HG02884 (cell line): ENCODE measurements at regions not wholly inside any gene's neighbourhood (a gene's known extent, or its start where the extent isn't known, plus 50 kb on each side); places are given as distances from the start of the nearest gene placed in this dataset.
"Not testable (repeated sequence)": the region's sequence is repeated elsewhere in the genome, so short reads cannot be mapped to it uniquely, and the experiment has no call there.

ENCODE experiments used
- ATAC-seq: cut with Tn5 transposase; IDR thresholded peaks from one replicate; pipeline ENCODE4 v1.9.1; 2021; ENCODE audit warnings: mild to moderate bottlenecking, moderate library complexity; ENCODE audit not compliant: unreplicated experiment

DNA sequence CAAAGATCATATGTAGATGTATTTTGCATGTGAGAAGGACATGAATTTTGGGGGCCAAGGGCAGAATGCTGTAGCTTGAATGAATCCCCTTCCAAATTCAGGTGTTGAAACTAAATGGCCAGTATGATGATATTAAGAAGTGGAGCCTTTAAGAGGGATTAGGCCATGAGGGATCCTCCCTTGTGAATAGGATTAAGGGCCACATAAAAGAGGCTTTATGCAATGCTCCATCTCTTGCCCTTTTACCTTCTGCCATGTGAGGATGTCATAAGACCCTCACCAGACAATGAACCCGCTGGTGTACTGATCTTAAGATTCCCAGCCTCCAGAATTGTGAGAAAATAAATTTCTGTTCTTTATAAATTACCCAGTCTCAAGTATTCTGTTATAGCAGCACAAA, 206.1 kb downstream of the YTHDC2 start:
- no peak for ATAC-seq

DNA sequence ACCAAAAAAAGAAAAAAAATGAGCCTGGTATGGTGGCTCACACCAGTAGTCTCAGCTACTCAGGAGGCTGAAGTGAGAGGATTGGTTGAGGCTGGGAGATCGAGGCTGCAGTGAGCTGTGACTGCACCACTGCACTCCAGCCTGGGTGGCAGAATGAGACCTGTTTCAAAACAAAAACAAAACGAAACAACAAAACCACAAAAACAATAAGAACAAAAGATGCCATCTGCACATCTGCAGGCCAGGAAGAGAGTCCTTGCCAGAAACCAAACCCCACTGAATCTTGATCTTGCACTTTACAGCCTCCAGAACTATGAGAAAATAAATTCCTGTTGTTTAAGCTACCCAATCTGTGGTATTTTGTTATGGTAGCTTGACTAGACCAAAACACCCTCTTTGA, 207.7 kb downstream of the YTHDC2 start:
- ATAC-seq = no peak

DNA sequence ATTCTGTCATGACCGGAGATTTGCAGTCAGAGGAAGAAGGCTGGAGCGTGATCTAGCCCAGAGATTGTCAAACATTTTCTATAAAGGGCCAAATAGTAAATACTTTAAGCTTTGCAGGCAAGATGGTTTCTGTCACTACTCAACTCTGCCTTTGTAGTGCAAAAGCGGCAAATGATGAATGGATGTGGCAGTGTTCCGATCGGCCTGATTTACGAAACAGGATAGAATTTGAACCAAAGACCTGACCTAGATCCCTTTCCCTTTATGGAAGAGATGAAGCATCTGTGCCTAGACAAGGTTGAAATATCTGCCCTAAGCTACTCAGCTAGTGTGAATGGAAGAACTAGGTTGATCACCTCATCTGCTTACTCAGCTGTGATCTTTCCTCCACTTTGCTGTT, 209.5 kb downstream of the YTHDC2 start:
- ATAC-seq = no peak

DNA sequence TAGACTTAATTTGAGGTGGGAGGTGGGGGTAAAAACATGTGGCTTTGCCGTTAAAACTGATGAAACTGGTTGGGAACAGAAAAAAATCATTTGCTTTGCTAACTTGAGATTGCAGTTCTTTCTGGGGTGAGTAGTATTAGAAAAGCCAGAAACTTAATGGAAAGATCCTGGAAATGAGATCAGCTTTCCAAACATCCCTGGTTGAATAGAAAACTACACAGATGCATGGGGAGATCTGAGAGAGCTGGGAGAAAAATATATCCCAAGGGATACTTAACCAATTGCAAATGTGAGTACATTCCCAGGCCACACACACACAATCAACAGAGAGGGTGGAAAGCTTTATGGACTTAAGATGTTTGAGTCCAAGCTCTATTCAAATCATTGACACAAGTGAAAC, 222.3 kb downstream of the YTHDC2 start:
- no peak for ATAC-seq

- no peak for ATAC-seq
Measured at GRCh38 chr5:113742176-113742575, 228.7 kb downstream of the YTHDC2 start.

- no peak for ATAC-seq
Measured at GRCh38 chr5:113742639-113743038, 229.1 kb downstream of the YTHDC2 start.

DNA sequence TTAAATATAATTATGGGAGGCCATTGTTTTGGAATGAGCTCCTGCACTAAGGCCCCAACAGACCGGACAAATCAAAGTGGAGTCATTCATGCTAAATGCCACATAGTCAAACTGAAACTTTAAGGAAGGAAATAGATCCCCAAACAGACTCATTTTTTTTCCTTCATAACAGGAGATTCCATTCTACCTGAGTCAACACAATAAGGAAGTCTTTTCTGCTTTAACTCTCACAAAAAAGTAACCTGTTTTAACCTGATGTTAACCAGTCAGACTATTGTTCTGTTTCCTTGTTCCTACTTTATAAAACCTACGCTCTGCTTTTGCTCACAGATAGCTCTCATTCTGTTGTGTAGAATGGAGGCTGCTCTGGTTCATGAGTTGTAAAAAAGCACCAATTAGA, 234.9 kb downstream of the YTHDC2 start:
- ATAC-seq = no peak

GRCh38 chr5:113749334-113749733, 235.8 kb downstream of the YTHDC2 start:
- ATAC-seq = no peak

DNA sequence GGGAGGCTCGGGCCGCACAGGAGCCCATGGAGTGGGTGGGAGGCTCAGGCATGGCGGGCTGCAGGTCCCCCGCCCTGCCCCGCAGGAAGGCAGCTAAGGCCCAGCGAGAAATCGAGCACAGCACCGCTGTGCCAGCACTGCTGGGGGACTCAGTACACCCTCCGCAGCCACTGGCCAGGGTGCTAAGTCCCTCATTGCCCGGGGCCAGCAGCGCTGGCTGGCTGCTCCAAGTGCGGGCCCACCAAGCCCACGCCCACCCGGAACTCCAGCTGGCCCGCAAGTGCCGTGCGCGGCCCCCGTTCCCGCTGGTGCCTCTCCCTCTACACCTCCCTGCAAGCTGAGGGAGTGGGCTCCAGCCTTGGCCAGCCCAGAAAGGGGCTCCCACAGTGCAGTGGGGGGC, 239.7 kb downstream of the YTHDC2 start:
- ATAC-seq = not testable (repeated sequence)

DNA sequence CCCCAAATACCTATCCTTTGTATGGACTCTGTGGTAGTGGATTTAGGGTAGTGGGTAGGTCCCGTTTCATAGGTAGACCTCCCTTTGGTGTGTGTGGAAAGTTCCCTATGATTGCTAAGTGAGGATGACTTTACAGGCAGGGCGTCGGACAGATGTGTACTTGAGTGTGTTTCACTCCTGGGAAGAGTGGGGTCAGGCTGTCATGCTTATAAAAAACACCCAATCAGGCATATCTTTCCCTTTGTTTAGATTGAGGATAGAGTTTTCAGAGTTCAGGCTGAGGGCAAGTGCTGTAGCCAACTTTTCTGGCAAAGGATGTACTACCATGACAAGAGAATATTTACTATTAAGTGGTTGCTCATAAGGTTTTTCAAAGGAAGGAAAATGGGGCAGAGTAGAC, 242.0 kb downstream of the YTHDC2 start:
- ATAC-seq = no peak

DNA sequence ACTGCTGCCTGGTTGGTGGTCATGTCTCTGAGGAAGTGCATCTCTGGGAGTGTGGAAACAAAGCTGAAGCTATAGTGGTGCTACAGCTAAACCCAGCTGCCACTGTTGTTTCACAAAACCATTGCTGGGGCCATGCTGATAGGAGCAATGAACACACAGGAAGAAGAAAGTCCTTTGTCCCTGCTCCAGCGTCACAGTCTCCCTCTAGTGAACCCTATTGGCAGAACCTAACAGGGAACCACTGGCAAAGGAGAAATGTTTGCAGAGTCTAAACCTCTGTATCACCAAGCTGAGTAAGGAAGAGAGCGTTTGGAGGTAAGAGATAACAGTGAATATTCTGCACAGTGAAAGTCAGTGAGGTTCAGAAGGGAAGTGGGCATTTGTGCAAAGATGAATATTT, 244.0 kb downstream of the YTHDC2 start:
- no peak for ATAC-seq

DNA sequence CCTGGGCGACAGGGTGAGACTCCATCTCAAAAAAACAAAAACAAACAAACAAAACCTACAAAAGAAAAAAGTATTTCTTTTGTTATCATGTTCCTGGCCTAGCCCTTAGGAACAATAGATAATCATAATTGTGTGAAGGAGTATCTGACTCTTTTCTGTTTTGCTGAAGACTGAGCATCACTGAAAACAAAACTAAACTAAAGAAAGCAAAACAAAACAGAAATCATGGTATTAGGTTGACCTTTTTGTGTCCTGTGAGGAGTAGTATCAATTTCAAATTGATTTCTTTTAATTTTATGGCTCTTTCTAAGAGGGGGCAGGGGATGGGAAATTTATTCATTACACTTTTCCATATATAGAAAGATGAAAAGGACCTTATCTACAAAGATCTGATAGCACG, 246.0 kb downstream of the YTHDC2 start:
- no peak for ATAC-seq

GRCh38 chr5:113760486-113760885, 247.0 kb downstream of the YTHDC2 start:
- ATAC-seq = no peak

DNA sequence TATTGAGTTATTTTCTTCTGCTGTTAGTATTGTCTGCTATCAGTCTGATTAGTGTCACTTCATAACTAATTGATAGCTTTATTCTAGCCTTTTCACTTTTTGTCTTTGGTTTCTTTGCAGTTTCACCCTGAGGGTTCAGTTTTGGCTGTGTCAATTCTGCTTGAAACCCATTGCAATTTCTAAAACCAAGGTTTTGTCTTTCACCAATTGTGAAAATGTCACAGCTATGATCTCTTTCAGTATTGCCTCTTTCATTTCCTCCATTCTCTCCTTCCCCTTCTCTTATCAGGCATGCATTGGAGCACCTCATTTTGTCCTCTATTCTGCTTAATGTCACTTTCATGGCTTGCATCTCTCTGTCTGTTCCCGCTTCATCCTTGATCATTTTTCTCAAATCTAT, 248.1 kb downstream of the YTHDC2 start:
- ATAC-seq = no peak

DNA sequence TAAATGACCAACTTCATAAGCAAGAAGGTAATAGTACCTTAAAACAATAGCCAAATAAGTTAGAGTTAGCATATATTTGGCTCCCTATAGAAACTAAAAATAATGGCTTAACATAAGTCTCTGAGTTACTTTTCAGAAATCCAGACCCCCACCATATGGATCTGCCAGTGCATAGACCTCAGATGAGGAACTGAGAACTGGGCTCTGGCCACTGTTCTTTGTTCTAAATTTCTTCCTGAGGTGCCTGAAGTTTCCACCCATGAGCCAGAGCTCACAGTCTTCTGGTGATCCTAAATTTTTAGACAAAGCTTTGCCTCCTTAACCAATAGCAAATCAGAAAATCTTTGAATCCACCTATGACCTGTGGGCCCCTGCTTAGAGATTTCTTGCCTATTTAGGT, 250.9 kb downstream of the YTHDC2 start:
- no peak for ATAC-seq

DNA sequence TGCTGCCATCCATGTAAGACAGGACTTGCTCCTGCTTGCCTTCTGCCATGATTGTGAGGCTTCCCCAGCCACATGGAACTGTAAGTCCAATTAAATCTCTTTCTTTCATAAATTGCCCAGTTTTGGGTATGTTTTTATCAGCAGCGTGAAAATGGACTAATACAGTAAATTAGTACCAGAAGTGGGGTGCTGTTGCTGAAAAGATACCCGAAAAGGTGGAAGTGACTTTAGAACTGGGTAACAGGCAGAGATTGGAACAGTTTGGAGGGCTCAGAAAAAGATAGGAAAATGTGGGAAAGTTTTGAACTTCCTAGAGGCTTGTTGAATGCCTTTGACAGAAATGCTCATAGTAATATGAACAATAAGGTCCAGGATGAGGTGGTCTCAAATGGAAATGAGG, 253.3 kb downstream of the YTHDC2 start:
- not testable (repeated sequence) for ATAC-seq

- ATAC-seq = no peak
Measured at GRCh38 chr5:113770648-113771047, 257.2 kb downstream of the YTHDC2 start.

DNA sequence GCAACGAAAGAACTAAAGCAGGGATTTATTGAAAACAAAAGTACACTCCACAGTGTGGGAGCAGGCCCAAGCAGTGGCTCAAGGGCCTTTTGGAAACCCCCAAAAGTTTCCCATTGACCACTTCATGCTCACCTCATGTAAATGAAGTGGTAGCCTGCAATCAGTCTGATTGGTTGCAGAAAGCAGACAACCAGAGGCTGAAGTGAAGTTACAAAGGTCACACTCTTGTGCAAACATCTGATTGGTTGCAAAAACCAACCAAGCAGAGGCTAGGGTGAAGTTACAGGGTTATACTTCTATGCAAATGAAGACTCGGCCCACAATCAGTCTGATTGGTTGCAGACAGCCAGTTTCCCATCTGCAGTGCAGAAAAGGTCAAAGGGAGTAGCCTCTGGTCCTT, 258.0 kb downstream of the YTHDC2 start:
- peak; percentile 72 for ATAC-seq

GRCh38 chr5:113776168-113776567, 262.7 kb downstream of the YTHDC2 start:
- ATAC-seq = no peak

- ATAC-seq = no peak
Measured at GRCh38 chr5:113776832-113777525, 263.5 kb downstream of the YTHDC2 start.

DNA sequence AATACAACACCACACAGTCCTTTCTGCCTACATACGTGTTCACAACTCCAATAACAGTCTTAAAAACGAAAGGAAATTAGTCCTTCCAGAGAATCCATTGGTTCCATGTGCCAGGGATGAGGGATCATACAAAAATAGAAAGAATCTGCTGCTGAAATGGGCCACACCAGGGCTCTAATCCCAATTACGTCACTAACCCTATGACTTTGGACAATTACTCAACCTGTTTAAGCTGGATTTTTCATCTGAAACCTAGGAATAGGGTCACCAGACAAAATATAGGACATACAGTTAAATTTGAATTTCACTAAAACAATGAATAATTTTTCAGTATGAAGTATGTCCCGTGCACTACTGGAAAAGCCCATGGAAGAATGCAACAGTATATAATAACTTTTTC, 264.7 kb downstream of the YTHDC2 start:
- ATAC-seq = no peak

- ATAC-seq = no peak
Measured at GRCh38 chr5:113788141-113788655, 274.7 kb downstream of the YTHDC2 start.

GRCh38 chr5:113789769-113790168, 276.3 kb downstream of the YTHDC2 start:
- ATAC-seq = no peak
